ENCODE measurements at regions not wholly inside any gene's neighbourhood (a gene's known extent, or its start where the extent isn't known, plus 50 kb on each side); places are given as distances from the start of the nearest gene placed in this dataset.
"Not testable (repeated sequence)": the region's sequence is repeated elsewhere in the genome, so short reads cannot be mapped to it uniquely, and the experiment has no call there.

DNA sequence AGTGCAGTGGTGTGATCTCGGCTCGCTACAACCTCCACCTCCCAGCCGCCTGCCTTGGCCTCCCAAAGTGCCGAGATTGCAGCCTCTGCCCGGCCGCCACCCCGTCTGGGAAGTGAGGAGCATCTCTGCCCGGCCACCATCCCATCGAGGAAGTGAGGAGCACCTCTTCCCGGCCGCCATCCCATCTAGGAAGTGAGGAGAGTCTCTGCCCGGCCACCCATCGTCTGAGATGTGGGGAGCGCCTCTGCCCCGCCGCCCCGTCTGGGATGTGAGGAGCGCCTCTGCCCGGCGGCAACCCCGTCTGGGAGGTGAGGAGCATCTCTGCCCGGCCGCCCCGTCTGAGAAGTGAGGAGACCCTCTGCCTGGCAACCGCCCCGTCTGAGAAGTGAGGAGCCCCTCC is 88.5 kb upstream of the DCAF12L1 start:
- not testable (repeated sequence) for DNase-seq (ENCODE audit: low spot score)

DNA sequence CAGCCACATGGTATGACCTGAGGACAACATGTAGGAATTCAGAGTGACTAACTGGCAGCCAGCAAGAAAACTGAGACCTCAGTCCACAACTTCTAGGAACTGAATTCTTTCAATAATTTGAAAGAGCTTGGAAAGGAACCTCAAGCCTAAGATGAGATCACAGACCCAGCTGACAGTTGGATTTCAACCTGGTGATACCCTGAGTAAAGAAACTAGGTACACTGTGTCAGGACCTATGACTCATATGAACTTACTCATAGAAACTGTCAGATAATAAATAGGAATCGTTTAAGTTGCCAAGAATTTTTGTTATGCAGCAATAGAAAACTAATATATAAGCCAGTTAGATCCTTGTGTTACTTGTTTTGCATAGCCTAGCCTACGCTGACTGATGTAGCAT is 102.4 kb upstream of the DCAF12L1 start:
- no peak for DNase-seq (ENCODE audit: low spot score)

DNA sequence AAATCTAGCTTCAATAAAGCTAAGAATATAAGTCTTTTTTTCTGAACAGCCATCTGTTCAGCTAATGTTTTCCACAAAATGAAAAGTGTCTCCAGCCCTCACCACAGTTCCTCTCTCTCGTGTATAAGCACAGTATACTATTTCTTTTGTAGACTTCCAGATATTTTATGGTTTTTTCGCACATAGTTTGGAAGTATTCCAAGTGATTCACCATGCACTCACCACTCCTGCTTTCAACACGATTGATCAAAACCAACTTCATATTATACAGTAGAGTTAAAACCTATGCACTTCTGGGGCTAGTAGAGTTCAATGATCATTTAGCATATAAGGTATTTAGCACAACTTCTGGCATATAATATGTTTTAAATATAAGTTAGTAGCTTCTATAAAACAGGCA is 105.8 kb upstream of the DCAF12L1 start:
- no peak for DNase-seq (ENCODE audit: low spot score)

DNA sequence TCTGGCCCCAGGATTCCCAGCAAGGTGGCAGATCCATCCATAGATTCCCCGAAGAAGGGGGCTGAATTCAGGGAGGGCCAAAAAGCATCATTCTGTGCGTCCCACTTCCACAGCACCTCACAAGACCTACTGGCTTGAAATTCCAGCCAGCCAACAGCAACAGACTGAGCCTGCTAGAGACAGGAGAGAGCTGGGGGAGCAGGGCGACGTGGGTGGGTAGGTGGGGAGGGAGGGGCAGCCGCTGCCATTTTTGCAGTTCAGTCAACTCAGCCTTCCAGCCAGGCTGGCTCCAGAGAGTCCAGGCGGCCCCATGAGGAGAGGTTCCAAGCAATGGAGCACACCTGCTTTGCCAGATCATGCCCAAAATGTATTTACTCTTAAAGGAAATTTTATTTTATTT is 117.6 kb upstream of the DCAF12L1 start:
- peak; percentile 60 for DNase-seq (ENCODE audit: low spot score)

DNA sequence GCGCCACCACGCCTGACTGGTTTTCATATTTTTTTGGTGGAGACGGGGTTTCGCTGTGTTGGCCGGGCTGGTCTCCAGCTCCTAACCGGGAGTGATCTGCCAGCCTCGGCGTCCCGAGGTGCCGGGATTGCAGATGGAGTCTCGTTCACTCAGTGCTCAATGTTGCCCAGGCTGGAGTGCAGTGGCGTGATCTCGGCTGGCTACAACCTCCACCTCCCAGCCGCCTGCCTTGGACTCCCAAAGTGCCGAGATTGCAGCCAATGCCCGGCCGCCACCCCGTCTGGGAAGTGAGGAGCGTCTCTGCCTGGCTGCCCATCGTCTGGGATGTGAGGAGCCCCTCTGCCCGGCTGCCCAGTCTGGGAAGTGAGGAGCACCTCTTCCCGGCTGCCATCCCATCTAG is 120.8 kb upstream of the DCAF12L1 start:
- not testable (repeated sequence) for DNase-seq (ENCODE audit: low spot score)

DNA sequence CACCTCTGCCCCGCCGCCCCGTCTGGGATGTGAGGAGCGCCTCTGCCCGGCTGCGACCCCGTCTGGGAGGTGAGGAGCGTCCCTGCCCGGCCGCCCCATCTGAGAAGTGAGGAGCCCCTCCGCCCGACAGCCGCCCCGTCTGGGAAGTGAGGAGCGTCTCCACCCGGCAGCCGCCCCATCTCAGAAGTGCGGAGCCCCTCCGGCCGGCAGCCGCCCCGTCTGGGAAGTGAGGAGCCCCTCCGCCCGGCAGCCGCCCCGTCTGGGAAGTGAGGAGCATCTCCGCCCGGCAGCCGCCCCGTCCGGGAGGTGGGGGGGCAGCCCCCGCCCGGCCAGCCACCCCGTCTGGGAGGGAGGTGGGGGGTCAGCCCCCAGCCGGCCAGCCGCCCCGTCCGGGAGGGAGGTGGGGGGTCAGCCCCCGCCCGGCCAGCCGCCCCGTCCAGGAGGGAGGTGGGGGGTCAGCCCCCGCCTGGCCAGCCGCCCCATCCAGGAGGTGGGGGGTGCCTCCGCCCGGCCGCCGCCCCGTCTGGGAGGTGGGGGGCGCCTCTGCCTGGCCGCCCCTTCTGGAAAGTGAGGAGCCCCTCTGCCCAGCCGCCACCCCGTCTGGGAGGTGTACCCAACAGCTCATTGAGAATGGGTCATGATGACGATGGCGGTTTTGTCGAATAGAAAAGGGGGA is 121.3 kb upstream of the DCAF12L1 start:
- DNase-seq (ENCODE audit: low spot score): not testable (repeated sequence)

DNA sequence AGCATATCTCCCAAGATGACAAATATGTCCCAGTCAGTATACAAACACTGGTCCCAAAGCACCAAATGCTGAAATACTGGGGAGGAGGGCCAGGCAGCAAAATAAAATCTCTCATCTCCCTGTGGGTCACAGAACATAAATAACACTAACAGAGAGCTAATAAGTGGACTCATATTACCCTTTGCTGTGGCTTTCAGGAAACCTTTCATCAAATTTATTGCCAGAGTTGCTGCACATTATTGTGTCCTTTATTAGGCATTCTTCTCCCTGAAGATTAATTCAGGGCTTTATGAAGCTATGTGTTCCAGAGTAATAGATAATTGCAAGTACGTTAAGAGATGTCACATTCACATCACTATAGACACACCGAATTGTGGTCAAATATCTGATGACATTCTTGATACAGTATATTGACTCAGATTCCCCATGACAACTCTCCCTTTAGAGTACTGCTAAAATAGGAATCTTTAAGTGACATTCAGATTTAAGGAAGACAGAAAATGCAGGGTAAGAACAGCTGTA is 124.1 kb upstream of the PRR32 start:
- no peak for DNase-seq (ENCODE audit: low spot score)

DNA sequence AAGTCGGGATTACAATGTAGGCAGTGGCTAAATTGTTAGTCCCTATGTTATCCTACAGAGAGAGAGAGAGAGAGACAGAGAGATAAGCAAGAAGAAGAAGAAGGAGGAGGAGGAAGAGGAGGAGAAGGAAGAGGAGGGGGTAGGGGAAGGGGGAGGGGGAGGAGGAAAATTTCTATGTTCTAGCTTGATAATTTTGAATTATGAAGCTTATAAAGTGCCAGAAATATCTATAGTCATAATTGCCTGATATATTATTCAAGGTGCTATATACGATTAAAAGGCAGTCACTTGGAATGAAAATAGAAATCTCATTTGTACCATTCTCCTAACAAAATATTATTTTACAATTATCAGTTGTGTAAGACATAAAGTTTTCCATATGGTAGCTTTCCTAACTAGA is 122.4 kb upstream of the PRR32 start:
- DNase-seq (ENCODE audit: low spot score): no peak

DNA sequence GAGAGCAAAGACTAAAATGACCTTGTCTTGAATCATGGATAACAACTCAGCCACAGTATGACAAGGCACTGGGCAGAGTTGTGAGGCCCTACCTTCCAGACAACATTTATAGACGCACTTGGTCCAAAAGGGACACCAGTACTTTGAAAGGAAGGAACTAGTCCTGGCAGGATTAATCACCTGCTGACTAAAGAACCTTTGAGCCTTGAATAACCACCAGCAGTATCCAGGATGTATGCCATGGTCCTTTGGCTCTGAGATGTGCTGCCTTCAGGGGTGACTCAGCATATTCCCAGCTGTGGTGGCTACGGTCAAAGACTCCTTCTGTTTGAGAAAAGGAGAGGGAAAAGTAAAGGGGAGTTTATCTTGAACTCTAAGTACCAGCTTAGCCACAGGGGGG is 118.1 kb upstream of the PRR32 start:
- no peak for DNase-seq (ENCODE audit: low spot score)

DNA sequence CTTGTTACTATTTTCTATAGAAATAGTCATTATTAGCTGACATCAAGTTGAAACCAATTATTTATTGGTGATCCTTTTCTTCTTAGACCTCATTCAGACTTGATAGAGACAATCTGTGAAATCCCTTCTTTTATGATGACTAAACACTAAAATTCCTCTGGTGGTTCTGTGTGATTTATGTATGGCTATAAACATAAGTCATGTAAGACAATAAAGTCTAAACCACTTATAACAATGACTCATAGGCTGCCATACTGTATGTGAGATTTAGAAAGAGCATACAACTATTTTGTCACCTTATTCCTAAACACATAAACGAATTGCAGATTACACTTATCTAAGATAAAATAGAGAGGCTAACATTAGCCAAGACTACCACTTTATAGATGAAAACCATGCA is 101.1 kb upstream of the PRR32 start:
- DNase-seq (ENCODE audit: low spot score): no peak

DNA sequence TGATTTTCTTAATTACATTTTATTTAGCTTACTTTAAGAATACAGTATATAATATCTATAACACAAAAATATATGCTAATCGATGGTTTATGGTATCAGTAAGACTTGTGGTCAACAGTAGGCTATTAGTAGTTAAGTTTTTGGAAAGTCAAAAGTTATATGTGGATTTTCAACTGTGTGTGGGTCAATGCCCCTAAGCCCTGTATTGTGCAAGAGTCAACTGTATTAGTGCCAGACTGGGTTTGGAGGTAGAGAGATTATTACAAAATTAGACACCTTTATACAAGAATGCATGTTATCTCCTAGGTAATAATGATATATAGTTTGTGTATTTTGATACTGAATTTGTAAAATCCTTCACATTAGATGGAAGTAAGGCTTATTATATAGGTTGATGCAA is 100.3 kb upstream of the PRR32 start:
- DNase-seq (ENCODE audit: low spot score): no peak

DNA sequence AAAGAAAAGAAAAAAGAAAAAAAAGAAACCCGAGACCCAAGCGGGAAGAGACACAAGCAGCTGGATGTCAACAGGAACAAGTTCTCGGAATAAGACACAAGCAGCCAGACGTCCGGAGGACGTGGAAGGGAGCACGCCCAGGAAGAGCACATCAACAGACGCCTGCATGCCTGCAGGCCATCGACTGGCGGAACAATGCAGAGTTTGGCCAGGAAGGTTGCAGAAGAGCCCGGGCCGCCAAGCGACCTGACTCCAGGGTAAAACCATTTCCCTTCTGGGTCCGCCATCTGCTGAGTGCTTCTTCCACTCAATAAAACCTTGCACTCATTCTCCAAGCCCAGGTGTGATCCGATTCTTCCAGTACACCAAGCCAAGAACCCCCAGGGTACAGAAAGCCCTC is 95.6 kb upstream of the PRR32 start:
- peak; percentile 82 for DNase-seq (ENCODE audit: low spot score)

DNA sequence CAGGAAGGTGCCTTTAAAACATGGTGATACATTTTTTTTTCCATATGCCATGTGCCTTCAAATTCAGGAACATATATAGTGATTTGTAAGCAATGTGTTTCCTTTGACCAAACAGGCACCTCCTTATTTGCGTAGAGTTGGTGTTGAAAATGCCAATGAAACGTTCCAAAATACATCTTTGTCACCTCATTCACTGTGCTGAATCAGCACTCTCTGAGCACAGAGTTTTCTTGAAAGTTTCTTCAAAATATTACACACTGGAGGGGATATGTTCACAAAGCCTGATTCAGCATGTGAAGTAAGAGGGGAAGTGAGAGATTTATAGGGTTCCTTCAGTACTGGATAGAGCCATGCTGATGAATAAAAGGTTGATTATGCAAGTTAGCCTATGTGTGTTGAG is 85.7 kb upstream of the PRR32 start:
- DNase-seq (ENCODE audit: low spot score): no peak
